C4-2B (cell line): ENCODE measurements at regions not wholly inside any gene's neighbourhood (a gene's known extent, or its start where the extent isn't known, plus 50 kb on each side); places are given as distances from the start of the nearest gene placed in this dataset.

Experiments used
- H3K27ac ChIP-seq: fragments of 450-650 bp; 2 replicates; pipeline ENCODE4 v1.5.1; 2017
- CTCF ChIP-seq: fragments of 450-650 bp; conservative IDR thresholded peaks from 2 replicates; pipeline ENCODE4 v1.5.1; 2017; ENCODE audit warnings: mild to moderate bottlenecking
- ZFX ChIP-seq: fragments of 450-650 bp; IDR thresholded peaks from 2 replicates; pipeline ENCODE4 v1.6.1; 2017

GRCh38 chr5:158086856-158087255 lies 227.9 kb upstream of the CLINT1 start:
- H3K27ac ChIP-seq = no peak overlapping the region
- TF ChIP-seq CTCF = no peak
- no peak for TF ChIP-seq ZFX

- TF ChIP-seq ZFX (no peak), CTCF (no peak)
- H3K27ac ChIP-seq = no peak overlapping the region
Observed at GRCh38 chr5:158084292-158084691, 225.3 kb upstream of the CLINT1 start.

GRCh38 chr5:158082696-158083287 lies 223.8 kb upstream of the CLINT1 start:
- TF ChIP-seq CTCF (no peak), ZFX (no peak)

GRCh38 chr5:158080112-158080511 lies 221.2 kb upstream of the CLINT1 start:
- no peak overlapping the region for H3K27ac ChIP-seq
- TF ChIP-seq ZFX (no peak), CTCF (no peak)

More at GRCh38 chr5:158082696-158083287, 223.8 kb upstream of the CLINT1 start:
- no peak overlapping the region for H3K27ac ChIP-seq

- TF ChIP-seq CTCF (no peak), ZFX (no peak)
Observed at GRCh38 chr5:158079097-158079496, 220.2 kb upstream of the CLINT1 start.

GRCh38 chr5:158074992-158075769 lies 216.2 kb upstream of the CLINT1 start:
- H3K27ac ChIP-seq = no peak overlapping the region
- TF ChIP-seq ZFX (no peak), CTCF (peak; percentile 96)

More at GRCh38 chr5:158079097-158079496, 220.2 kb upstream of the CLINT1 start:
- no peak overlapping the region for H3K27ac ChIP-seq

GRCh38 chr5:158074597-158074991 lies 215.6 kb upstream of the CLINT1 start:
- TF ChIP-seq ZFX (no peak), CTCF (no peak)
- H3K27ac ChIP-seq = no peak overlapping the region
